HG02798 (cell line): ENCODE measurements at regions not wholly inside any gene's neighbourhood (a gene's known extent, or its start where the extent isn't known, plus 50 kb on each side); places are given as distances from the start of the nearest gene placed in this dataset.

Source experiments
- ATAC-seq: cut with Tn5 transposase; IDR thresholded peaks from one replicate; pipeline ENCODE4 v1.9.1; 2021; ENCODE audit warnings: mild to moderate bottlenecking; ENCODE audit not compliant: unreplicated experiment, poor library complexity

DNA sequence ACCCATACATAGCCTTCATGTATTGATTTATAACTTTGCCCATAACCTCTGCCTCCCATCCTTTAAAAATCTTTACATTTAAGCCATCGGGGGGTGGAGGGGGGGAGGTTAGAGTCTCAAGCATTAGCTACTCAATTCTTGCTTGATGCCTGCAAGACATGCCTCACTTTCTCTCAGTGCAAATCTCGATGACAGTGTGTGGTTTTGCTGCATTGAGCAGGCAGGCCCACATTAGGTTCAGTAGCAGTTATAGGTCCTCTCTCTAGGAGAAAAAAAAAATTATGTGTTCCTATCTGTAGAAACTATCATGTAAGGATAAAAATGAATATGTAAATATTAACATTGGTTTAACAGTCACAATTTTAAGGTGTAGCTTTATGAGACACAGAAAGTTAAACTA is 314.0 kb upstream of the ANO3 start:
- ATAC-seq: no peak

DNA sequence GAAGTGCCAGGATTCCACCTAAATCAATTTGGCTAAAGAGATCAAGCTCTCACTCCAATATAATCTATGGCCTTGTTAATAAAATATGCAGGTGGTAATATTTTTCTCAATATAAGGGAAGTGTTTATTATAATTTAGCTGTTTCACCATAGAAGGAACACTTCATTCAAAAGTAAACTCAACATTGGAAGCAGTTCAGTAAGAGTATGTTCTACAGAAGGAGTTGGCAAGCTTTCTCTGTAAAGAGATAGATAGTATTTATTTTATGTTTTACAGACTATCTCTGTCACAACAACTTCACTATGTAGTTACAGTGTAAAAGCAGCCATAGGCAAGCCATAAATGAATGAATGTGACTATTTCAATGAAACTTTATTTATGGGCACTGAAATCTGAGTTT is 313.6 kb upstream of the ANO3 start:
- no peak for ATAC-seq

DNA sequence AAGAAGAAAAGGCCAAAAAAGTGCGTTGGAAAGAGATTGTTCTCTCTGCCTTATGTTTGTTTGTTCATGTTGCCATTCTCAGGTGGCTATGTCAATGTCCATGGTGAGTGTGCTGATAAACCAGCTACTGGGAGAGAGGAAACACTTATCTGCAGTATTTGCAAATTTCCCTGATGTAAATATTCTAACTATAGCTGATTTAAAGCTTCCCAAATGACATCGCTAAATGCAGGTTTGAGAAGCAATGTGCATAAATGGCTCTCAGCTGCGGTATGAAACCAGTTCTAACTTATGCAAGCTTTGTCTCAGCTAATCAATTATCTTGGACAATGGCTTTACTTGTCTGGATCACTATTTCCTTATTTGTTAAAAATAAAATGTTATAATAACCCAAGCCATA is 312.5 kb upstream of the ANO3 start:
- ATAC-seq: no peak

DNA sequence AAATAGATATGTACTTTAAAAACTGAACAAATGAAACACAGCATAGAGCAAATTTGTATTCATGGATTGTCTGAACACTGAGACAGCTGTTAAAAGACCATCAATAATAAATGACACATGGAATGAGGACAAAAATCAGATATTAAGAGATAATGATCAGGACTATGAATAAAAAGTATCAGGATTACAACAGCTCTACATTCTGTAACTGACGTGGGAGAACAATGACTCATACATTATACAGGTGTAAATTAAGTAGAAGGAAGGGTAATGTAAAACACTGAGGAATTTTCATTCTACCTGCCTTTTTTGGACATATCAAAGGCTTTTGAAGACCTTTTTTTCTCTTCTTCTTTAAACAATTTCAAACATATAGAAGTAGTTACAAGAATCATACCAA is 310.9 kb upstream of the ANO3 start:
- no peak for ATAC-seq

DNA sequence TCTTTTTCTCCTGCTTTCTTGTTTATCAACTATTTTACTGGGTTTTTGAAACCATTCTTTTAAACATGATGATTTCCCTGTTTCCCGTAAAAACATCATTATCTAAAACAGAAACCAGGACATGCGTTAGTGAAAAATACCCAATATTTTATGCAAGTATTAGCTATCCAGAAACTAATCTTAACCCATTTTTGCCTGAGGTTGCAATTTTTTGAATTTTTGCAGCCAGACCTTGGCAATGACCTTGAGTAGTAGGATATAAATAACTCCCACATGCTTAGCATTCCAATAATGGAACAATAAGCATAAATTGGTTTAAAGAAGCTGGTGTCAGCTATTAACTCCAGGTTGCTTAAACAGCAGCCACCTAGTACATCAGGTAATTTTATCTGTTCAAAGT is 308.9 kb upstream of the ANO3 start:
- ATAC-seq: no peak

DNA sequence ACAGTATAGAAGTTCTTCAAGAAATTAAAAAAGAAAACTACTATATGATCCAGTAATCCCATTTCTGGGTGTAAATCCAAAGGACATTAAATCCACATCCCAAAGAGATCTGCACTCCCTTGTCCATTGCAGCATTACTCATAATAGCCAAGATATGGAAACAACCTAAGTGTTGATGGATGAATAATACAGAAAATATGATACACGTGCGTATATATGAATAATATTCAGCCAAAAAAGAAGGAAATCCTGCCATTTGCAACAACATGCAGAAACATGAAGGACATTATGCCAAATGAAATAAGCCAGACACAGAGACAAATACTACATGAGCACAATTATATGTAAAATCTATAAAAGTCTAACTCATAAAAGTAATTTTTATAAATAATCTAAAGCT is 306.3 kb upstream of the ANO3 start:
- ATAC-seq: no peak

DNA sequence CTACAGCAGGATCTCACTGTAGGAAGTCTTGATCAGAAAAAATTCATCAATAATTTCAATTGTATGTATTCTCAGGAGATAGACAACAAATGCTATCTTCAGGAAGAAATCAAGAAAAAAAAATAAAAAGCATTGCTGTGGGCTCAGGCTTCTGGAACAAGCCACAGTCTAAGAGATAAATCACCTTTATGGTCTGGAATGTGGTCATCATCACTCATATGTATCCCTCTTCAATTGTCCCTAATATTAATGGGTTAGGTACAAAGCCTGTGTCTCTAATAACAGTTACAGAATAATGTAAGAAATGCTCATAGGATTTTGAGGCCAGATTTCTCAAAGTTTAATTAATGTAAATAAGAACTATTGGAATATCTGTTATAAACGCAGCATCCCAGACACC is 305.9 kb upstream of the ANO3 start:
- ATAC-seq: no peak

DNA sequence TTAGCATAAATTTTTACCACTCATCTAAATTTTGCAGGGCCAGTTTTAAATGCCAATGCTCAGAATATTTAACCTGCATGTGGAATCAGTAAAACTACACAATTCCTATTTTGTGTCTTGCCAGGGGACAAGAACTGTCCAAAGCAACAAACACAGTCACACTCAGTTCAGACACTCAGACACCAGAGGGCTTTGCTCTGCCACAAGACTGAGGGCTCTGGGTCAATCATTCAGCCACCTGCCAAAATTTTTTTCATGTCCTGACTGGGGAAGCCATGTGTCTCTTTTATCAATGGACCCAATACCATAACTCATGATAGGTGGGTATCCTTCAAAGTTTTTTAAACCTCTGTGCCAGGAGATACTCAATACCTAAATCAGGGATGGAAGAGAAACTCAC is 304.0 kb upstream of the ANO3 start:
- peak; percentile 64 for ATAC-seq

DNA sequence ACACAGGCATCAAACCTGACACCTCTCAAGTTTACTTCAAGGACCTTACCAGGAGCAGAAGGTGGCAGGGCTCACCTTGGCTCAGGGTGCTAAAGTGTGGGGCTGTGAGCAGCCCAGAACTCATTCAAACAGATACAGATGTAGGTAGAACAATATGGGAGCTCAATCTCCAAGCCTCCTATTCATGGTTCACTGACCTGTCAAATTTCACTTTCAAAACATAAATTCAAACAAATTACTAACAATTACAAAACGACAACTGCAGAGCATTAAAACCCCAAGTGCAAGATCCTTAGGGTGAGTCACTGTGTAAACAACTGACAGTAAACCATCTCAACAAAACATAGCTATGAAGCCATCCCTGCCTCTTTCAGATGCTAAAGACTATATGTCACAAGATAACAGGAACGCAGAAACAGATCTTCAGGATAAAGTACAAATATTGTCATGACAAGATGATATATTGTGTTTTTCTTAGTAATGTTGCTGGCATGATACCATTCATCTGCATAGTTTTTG is 303.5 kb upstream of the ANO3 start:
- peak; percentile 33 for ATAC-seq

DNA sequence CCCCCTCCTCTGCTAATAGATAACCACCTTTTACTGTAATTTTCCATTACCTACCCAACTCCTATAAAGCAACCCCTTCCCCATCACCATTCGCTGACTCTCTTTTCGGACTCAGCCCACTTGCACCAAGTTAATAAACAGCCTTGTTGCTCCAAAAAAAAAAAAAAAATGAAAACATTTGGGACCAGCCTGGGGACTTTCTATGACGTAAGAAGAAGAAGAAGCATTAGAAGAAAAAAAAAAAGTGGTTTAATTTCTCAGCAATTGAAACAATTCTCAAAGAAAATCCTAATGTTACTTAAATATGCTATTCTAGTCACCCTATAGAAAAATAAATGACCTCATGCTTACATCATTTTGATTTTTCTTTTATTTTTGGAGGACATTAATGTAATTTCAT is 301.5 kb upstream of the ANO3 start:
- ATAC-seq: no peak

DNA sequence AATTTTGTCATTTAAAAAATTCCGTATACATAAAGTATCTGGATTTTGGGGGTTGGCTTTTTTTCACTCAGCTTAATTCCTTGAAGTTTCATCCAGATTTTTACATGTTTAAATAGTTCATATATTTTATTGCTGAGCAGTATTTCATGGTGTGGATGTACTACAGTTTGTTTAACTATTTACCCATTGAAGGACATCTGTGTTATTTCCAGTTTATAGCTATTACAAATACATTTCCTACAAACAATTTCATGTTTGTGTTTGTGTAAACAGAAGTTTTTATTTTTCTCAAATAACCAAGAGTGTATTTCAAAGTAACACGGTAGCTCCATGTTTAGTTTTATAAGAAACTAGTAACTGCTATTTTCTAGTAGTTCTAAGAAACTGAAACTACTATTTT is 299.7 kb upstream of the ANO3 start:
- no peak for ATAC-seq

DNA sequence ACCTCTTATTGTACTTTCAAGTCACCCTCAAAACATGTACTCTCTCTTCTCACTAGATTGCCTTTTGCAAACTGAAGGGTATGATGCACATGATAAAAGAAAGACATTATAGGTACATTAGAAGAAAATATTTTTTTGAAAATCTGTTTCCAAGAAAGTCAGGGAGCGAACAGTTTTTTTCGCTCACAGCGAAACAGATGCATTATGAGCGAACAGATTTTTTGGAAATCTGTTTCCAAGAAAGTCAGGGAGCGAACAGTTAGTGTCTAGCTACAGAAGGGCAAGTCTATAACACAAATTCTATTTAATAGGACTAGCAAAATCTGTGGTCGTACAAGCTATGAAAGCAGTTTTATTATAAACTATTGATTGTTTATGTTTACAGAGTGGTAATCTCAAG is 296.2 kb upstream of the ANO3 start:
- ATAC-seq: no peak

DNA sequence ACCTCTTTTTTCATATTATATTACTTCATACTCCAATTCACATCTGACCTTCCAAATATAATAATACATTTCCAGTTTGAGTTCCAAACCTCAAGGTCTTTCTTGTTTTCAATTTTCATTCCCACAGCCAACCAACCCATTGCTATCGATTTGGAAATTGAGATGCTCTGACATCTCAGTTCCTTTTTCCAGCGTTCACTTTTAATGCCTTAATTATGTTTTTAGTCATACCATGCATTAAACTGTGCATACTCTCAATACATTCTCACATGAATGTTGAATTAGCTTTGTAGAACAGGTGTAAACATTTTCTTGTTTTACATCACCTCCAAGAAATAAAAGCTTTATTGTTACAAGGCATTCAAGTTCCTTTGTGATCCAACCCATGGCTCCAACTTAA is 294.2 kb upstream of the ANO3 start:
- no peak for ATAC-seq

DNA sequence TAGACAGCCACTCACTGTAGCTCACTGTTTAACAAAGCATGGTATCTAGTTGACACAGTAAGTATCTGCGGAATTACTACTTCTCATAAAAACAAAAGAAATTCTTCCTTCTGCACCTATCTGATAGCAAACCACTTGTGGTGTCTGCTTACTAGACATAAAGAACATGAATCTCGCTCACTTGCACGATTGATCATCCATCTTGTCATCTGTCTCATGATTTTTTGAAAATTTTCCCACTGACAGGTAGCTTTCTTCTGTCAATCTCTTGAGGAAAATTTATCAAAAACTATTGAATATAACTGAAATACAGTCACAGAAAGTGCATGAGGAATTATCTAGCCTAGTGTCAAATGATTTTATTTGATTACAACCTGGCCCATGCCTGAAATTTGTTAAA is 291.6 kb upstream of the ANO3 start:
- ATAC-seq: no peak

DNA sequence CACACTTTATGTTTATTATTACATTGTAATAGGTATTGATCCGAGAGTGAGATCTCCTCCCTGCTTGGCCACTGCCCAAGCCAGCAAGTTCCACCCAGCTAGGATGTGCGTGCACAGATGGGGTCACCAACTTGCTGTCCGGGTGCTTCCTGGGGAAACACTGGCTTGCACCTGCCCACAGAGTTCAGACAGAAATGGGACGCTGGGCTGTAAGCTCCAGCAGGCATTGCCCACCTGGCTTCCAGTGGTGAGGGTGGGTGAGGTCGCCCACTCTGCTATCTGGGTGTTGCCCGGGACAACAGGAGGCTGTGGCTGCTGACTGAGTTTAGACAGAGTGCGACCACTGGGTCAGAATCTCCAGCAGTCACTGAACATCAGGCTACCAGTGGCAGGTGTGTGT is 289.8 kb upstream of the ANO3 start:
- no peak for ATAC-seq

DNA sequence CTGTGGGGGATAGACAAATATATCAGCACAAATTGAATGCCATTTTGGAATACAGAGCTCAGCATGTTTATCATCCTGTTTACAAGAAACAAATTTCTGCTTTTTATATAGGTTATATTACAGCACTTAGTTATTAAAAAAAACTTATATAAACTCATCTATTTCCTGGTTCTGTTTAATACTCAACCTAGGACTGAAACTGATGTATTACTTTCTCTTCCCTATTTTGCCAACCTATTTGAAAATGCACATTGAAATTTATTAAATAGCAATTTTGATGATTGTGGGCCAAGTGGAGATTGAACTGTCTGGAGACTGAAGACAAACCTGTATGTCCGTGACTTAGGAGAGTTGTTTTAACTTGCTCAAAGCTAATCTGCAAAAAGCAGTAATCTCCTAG is 288.3 kb upstream of the ANO3 start:
- no peak for ATAC-seq

DNA sequence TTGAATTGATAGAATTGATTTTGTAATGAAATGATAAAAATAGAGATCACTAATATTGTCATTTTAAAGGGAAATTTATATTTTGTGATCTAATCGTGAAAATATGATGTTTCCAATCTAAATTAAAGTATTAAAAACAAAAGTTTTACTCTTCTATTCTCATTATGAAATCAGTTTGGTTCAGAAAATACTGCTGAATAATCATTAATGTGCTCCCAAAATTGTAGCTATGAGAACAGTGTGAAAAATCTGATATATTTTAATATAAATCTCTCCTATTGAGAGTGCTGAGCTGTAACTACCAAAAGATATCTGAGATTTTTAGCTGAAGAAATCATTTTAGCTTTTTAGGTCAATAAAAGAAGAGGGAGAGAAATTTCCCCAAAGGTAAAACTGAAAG is 287.5 kb upstream of the ANO3 start:
- no peak for ATAC-seq

DNA sequence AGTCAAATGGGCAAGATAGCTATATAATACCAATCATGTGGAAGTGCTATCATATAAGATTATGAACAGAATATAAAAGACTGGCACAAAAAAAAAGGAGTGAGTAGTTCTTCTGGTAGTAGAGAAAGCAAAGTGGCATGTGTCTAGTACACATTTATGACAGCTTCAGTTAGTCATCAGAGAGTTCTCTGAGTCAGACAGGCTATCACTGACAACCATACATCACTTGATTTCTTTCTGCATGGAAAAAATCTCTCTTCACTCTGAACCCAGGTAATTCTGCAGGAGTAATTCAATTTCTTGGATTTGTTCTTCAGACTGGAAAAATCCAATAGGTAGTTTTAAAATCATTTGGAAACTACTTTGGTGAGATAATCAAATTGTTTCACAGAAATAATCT is 286.8 kb upstream of the ANO3 start:
- no peak for ATAC-seq

DNA sequence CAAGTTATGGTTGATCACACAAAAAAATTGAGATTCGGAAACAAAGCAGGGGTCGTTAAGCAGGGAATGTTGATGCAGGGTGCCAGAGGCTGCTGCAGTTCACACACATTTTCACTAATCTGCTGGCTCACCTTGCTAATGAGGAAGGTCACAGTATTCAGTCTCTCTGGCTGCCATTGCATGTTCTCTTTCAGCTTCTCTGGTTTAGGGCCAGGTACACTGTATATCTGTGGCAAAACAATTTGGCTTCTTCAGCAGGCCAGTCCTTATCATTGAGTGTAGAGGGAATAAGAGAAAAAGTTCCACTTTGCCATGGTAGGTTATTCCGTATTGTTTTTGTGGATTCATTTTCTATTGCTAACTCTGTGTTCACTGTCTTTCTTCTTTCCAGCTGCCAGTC is 283.7 kb upstream of the ANO3 start:
- no peak for ATAC-seq

DNA sequence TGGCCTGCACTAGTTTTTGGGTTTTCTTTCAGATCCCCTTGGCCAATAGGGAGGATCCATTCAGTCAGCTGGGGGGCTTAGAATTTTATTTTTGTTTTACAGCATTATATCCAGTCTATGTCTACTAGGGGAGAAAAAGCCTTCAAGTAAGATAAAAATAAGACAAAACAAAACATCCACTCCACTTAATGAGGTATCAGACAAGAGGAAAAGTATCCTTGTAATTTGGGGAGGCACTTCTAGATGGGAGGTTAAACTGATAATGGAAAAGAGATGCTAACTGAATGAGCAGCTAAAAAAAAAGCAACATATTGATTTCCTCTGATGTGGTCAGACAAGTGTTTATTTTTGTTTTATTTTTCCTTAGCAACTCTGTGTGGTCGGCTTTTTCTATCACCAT is 278.0 kb upstream of the ANO3 start:
- no peak for ATAC-seq

DNA sequence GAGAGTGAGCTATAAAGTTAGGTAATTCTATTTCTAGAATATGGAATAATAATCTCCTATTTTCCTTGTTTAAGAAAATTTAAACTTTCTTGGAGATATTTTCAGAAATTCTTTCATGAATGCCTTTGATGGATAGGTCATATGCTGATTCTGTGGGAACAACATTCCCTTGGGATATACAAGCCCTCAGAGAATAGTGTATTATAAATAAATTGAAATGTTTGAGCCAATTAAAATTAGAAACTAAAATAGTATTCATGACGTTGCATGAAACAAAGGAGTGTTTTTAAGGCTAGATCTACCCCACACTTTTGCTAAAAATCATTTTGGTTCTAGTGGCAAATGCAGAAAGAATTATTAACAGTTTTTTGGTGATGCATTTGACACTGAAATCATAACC is 269.3 kb upstream of the ANO3 start:
- no peak for ATAC-seq

DNA sequence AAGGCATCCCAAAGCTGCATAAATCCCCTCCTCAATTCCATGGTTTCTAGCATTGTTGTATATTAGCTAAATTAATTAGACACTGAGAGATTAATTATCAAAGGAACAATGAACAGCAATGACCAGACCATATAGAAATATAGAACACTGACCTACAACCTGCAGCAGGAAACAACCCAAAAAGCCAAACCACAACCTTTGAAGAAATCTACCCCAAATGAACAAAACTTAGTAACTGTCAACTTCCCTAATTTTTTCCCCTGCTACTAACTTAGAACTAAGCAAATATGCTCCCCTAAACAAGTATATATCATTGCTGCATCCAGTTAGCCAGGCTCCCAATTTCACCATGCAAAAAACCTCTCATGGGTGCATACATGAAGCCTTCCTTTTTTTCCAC is 268.0 kb upstream of the ANO3 start:
- ATAC-seq: no peak

DNA sequence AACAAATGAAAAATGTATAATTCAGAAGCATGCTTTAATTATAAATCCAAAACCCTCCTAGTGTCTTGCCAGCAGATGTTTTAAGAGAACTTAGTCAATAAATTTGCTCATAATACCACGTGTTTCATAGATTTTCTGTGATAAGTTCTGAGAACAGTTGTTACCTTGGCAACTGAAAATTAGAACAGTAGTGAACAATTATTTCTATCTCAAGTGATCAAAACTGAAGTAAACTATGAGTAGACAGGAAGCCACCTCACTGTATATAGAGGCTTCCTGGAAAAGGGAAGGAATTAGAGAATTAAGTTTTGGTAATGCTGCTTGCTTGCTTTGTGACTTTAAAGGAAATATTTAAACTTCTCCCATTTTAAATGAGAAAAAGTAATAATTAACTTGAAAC is 266.0 kb upstream of the ANO3 start:
- ATAC-seq: no peak
